Mucosa of descending colon (tissue), 3 donors: ENCODE measurements at regions not wholly inside any gene's neighbourhood (a gene's known extent, or its start where the extent isn't known, plus 50 kb on each side); places are given as distances from the start of the nearest gene placed in this dataset.

ENCODE experiments used
- ATAC-seq: fragments of 200-7000 bp; cut with Tn5 transposase; one replicate; pipeline ENCODE4 v1.9.1; 2020; ENCODE audit warnings: mild to moderate bottlenecking, moderate library complexity
- DNase-seq, 3 donors: peaks; one replicate each; pipeline ENCODE4 v3.0.0-alpha.2; 2020
- H3K36me3 ChIP-seq: fragments of 200-600 bp; one replicate; pipeline ENCODE4 v1.8.0; 2021; ENCODE audit warnings: low read depth, mild to moderate bottlenecking
- H3K4me1 ChIP-seq: fragments of 200-600 bp; one replicate; pipeline ENCODE4 v1.8.0; 2021; ENCODE audit warnings: low read depth, mild to moderate bottlenecking
- H3K4me3 ChIP-seq: fragments of 200-600 bp; one replicate; pipeline ENCODE4 v1.8.0; 2021; ENCODE audit warnings: mild to moderate bottlenecking
- H3K9me3 ChIP-seq: fragments of 200-600 bp; one replicate; pipeline ENCODE4 v1.8.0; 2021; ENCODE audit warnings: mild to moderate bottlenecking
- CTCF ChIP-seq: fragments of 200-600 bp; IDR thresholded peaks from one replicate; pipeline ENCODE4 v1.8.0; 2022; ENCODE audit warnings: antibody characterized with exemption, mild to moderate bottlenecking
- intact Hi-C, 2 donors: fragments of 100-400 bp; cut with DNase I in 1 of 2; cut with micrococcal nuclease in 1 of 2; formaldehyde crosslinking; loops; one replicate each; pipeline versions ENCODE4 v1.11.0 to v1.11.1; 2022; cut with DNase I, micrococcal nuclease
- donor health status: DM: no; HTN: no; CAD: no; lungs with moderate emphysema.
- donor health status: DM: no; HTN: no; CAD: no.
- donor health status: DM: no; HTN: yes; CAD: no.

- Histone ChIP-seq H3K36me3 (no peaks in the 10 kb centered on the region), H3K4me3 (no peak overlapping the region), H3K9me3 (no peaks in the 10 kb centered on the region), H3K4me1 (no peaks in the 10 kb centered on the region)
- TF ChIP-seq CTCF = no peak
- ATAC-seq = no peak
- intact Hi-C loops = no loop called here
- DNase-seq = no peak
Measured at GRCh38 chr6:95517568-95517967, 59.8 kb upstream of the MANEA start.

GRCh38 chr6:95518630-95519227 lies 58.6 kb upstream of the MANEA start:
- intact Hi-C loops = no loop called here
- no peak for TF ChIP-seq CTCF
- Histone ChIP-seq H3K4me3 (no peak overlapping the region), H3K36me3 (no peaks in the 10 kb centered on the region), H3K4me1 (no peaks in the 10 kb centered on the region), H3K9me3 (no peaks in the 10 kb centered on the region)
- DNase-seq = no peak
- ATAC-seq = no peak

DNA sequence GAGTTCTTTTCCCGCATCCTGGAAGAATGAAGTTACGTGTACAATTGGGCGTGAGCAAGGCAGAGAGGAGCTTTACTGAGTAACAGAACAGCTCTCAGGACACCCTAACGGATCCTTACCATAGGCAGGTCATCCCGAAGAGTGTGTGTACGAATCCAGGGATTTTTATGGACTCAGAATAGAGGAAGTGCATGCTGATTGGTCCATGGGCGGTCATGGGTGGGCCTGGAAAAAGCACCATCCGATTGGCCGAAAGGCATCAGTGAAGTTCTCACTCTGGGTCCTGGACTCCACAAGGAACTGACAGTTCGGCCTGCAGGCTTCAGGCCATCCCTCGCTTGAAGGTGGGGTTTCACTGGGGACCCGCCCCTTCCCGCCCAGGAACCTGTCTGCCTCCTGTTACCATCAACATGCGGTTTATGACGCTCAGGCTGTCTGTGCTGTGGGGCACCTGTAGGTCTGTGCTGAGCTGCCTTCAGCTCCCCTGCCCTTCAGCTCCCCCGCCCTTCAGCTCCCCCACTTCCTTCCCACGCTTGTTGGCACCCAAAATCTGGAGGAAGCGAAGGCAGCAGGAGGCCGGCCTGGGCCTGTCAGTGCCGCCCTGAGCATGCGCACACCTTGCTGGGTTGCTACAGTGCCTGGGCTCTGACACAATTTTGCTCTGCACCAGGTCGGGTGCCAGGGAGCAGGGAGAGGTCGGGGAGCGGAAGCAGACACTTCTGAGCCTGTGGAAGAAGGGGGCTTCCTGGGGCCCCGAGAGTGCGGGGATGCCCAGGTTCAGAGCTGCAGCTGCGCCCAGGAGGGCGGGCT lies 57.9 kb upstream of the MANEA start:
- Histone ChIP-seq H3K4me3 (no peak overlapping the region), H3K36me3 (no peaks in the 10 kb centered on the region), H3K4me1 (no peaks in the 10 kb centered on the region), H3K9me3 (no peaks in the 10 kb centered on the region)
- intact Hi-C loops = no loop called here
- ATAC-seq (no peak), DNase-seq (no peak)
- no peak for TF ChIP-seq CTCF

DNA sequence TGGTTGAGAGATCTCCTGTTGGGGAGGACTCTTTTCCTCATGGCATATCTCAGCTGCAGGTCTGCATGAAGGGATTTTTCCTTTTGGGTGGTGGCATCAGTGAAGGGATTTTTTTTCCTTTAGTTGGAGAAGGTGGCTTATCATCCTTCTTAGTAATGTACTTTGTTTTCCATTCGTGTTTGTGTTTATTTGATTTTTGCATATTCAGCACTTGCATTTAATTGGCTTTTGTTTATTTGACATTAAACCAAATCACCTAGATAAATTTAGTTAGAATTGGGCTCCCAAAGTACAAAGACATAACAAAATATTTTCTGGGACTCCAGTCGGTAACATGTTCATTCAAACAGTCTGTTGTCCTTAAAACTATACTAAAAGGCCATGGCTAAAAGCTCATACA lies 56.2 kb upstream of the MANEA start:
- ATAC-seq (no peak), DNase-seq (no peak)
- Histone ChIP-seq H3K36me3 (no peaks in the 10 kb centered on the region), H3K4me1 (no peaks in the 10 kb centered on the region), H3K9me3 (no peaks in the 10 kb centered on the region), H3K4me3 (no peak overlapping the region)
- TF ChIP-seq CTCF = no peak
- intact Hi-C loops = no loop called here
